HFF-Myc (cell line): ENCODE measurements at regions not wholly inside any gene's neighbourhood (a gene's known extent, or its start where the extent isn't known, plus 50 kb on each side); places are given as distances from the start of the nearest gene placed in this dataset.

Experiments
- DNase-seq: peaks from one replicate; pipeline ENCODE4 v3.0.0-alpha.2; 2011; ENCODE audit warnings: low read depth; ENCODE audit errors: extremely low read depth
- H3K4me3 ChIP-seq: replicated peaks from 2 replicates; pipeline ENCODE4 v1.5.1; 2011; ENCODE audit warnings: low read depth, mild to moderate bottlenecking, control low read depth, low read length
- TF ChIP-seq, protein P1 (sequence below): IDR thresholded peaks from 2 replicates; pipeline ENCODE4 v1.5.1; 2012; ENCODE audit warnings: mild to moderate bottlenecking, low read depth, low read length, control low read depth; ENCODE audit errors: missing control alignments

DNA sequence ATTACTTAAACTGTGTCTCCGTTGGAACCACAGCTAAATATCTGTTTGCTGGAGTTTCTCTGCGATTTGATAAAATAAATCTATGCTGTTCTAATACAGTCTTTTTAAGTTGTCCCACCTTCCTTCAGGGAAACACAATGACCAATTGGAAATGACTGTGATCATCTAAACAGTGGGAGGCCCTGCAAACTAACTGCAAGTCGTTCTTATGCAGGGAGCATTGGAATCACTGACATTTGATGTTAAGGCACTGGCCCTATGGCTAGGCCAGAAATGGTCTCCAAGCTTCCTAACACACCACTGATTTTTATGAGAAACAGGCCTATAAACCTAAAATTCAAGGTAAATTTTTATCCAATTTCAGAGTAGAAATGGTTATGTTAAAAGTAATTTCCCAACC lies 645.2 kb downstream of the LMO4 start:
- DNase-seq: no peak
- H3K4me3 ChIP-seq: no peak overlapping the region
- TF ChIP-seq, protein P1, sequence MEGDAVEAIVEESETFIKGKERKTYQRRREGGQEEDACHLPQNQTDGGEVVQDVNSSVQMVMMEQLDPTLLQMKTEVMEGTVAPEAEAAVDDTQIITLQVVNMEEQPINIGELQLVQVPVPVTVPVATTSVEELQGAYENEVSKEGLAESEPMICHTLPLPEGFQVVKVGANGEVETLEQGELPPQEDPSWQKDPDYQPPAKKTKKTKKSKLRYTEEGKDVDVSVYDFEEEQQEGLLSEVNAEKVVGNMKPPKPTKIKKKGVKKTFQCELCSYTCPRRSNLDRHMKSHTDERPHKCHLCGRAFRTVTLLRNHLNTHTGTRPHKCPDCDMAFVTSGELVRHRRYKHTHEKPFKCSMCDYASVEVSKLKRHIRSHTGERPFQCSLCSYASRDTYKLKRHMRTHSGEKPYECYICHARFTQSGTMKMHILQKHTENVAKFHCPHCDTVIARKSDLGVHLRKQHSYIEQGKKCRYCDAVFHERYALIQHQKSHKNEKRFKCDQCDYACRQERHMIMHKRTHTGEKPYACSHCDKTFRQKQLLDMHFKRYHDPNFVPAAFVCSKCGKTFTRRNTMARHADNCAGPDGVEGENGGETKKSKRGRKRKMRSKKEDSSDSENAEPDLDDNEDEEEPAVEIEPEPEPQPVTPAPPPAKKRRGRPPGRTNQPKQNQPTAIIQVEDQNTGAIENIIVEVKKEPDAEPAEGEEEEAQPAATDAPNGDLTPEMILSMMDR: no peak

DNA sequence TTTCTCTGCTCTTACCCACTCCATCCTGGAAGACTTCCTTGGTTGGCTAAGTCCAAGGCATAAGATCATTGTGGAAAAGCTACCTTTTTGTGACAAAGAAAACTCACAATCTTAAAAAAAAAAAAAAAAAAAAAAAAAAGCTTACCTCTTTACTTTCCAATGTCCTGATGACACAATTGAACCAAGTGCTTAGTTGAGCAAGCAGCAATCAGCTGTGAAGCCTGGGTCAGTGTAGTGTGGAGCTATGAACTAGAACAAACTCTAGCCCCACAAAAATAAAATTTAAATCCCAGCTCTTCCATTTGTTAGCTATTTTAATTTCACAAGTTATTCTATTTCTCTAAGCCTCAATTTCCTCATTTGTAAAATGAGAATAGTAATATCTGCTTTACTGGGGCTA lies 647.6 kb downstream of the LMO4 start:
- TF ChIP-seq, protein P1: no peak
- H3K4me3 ChIP-seq: no peak overlapping the region
- DNase-seq: no peak

DNA sequence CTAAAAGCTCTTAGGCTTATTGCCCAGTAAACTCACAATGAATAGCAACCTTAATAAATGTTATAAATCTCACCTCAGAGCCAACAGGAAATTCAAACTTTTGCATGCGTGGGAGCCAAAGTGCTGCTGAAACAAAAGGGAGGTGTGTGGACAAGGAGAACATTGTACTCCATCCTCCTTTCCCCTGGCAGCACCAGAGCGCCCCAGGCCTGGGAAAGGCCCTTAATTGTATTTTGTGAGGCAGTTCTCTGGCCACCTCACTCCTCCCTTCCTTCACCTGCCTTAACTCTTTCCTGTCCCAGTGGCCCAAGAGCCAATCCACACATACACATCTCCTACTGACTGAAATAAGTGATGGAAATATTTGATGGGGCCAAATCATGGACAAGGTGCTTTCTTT lies 648.5 kb downstream of the LMO4 start:
- TF ChIP-seq, protein P1: no peak
- no peak overlapping the region for H3K4me3 ChIP-seq
- no peak for DNase-seq

DNA sequence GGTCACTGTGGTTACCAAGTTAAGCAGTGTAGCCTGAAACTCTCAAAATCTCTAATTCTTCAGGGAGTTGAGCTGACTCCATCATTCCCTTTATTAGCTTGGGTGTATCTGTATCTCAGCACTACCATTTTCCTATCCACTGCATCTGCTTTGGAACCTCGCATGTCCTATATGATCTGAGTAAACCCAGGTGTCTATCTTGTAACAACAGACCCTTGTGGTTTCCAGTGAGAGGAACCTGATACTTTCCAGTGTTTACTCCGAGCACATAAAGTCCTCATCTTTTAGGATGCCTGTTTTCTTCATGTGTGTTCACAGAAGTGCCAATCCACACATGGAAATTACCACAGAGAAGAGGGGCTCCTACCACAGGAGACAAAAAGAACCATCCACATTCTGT lies 650.4 kb downstream of the LMO4 start:
- no peak overlapping the region for H3K4me3 ChIP-seq
- DNase-seq: no peak
- TF ChIP-seq, protein P1: no peak

DNA sequence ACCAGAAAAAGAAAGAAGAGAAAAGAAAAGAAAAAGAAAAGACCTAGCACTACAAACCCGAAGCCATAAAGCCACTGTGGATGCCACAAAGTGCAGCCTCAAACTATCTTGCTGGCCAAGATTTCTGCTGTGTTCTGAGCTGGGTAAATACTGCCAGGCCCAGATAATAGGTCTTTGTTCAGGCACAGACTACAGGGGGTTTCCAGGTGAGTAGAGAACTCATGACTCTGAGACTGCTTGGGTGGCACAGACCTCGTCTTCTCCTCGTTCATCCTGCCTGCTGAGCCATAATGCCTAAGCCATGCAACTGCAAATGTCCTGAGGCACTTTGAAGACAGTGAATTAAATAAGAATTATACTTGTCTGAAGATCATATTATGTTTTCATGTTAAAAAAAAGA lies 651.8 kb downstream of the LMO4 start:
- no peak for DNase-seq
- TF ChIP-seq, protein P1: no peak
- no peak overlapping the region for H3K4me3 ChIP-seq

DNA sequence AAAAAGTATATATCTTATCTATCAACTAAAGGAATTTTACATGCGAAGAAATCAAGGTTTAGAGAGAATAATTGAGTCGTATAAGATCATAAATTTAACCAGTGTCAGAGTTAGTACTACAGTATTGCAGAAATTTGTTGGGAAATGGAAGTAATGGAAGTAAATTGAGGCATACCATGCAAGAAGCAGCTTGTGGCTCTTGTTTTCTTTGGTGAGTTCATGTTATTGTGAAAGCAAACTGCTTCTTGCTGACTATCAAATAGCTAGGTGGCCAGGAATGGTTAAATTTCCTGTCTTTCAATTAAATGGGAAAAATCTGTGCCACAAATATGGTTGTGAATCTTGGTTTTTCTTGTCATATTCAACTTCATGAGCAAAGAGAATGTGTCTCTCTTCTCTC lies 652.7 kb downstream of the LMO4 start:
- H3K4me3 ChIP-seq: no peak overlapping the region
- no peak for DNase-seq
- TF ChIP-seq, protein P1: no peak

DNA sequence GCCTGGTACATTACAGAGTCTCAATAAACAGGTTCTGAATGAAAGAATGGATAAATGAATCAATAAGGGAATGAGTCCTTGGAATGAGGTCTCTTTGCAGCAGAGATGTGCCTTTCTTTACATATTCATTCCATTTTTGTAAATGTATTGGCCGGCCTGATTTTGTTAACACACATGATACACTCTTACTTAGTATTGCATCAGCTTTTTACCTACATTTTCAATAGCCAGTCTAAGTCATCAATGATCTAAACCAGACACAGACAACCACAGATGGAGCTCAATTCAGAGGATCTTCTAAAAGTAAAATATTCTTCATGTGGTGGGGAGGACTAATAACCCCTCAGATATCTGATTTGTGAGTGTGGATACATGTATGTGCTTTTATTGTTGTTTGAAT lies 653.1 kb downstream of the LMO4 start:
- DNase-seq: no peak
- no peak overlapping the region for H3K4me3 ChIP-seq
- TF ChIP-seq, protein P1: no peak
